ENCODE measurements at regions not wholly inside any gene's neighbourhood (a gene's known extent, or its start where the extent isn't known, plus 50 kb on each side); places are given as distances from the start of the nearest gene placed in this dataset.
"Not testable (repeated sequence)": the region's sequence is repeated elsewhere in the genome, so short reads cannot be mapped to it uniquely, and the experiment has no call there.

DNA sequence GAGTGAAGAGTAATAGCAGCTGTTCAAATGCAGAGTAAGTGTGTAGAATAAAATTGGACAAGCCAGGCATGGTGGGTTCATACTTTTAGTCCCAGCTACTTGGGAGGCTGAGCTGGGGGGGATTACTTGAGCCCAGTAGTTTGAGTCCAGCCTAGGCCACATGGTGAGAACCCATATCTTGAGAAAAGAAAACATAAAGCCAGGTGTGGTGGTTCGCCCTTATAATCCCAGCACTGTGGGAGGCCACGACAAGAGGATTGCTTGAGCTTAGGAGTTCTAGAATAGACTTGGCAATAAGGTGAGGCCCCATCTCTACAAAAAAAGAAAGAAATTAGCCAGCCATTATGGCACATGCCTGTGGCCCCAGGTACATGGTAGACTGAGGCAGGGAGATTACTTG is 1241.1 kb downstream of the UQCRFS1 start:
- DNase-seq (ENCODE audit: low spot score): no peak

DNA sequence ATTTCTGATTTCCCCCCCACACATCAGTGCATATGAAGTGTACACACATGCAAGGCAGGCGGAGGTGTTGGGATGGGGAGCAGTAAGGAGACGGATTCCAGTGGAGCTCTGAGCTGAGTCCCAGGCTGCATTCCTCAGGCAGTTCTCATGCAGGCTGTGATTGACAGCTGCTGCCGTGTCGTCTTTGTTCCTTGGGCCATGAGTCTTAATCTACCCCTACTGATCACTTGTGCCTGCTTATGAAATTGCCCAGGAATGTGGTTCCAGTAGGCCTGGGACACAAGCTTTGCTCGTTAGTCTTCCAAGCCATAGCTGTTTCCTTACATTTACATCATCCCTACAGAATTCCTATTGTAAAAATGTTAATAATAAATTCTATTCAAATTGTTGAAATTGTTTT is 1241.9 kb downstream of the UQCRFS1 start:
- DNase-seq (ENCODE audit: low spot score): no peak

DNA sequence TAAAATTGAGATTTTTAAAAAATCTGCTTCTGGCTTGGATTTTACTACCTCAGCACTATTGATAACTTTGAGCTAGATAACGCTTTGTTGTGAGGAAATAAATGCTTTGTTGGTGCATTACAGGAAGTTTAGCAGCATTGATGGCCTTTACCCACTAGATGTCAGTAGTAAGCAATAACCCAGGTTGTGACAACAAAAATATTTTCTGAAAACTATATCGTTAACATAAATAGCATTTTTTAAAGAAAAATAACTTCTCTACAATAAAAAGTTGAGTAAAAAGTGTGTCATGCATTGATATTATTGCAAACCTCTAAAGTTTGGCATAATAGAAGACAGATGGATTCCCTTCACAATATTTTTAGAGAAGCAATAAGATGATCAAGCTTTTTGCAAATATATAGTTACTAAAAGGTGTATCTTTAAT is 1246.5 kb downstream of the UQCRFS1 start:
- no peak for DNase-seq (ENCODE audit: low spot score)

DNA sequence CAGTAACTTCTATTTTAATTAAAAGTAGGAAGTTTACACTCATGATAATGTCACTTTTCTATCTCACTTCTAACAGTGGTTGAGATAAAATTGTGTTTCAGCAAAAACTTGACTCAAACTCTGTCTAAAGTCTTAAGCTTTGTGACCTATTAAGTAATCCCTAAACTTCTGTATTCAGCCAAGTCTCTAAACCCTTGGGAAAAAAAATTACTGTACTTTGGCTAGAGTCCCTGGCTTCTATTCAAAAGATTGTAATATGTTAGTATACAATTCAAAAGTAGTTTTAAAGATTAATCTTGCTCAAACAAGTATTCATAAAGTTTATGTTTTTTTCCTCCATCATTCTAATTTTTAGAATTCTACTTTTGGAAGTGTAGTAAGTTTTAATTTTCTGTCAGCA is 1248.8 kb downstream of the UQCRFS1 start:
- no peak for DNase-seq (ENCODE audit: low spot score)

DNA sequence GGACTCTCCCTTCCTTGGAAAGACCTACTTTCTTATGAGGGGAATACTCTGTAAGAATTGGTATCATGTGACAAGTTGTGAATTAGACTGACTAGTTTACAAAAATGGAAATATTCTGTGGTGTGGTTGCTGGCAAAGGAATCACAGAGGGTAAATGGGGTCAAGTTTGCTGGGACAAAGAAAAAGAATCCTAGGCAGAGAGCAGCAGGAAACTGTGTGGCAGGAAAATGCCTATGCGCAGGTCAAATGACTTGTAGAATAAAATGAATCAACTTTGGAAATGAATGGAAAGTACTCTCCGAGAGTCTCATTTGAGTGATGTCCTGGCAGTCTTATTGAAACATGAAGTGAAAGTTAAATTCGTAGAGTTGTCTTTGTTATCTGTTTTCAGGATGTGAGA is 1250.7 kb downstream of the UQCRFS1 start:
- no peak for DNase-seq (ENCODE audit: low spot score)

DNA sequence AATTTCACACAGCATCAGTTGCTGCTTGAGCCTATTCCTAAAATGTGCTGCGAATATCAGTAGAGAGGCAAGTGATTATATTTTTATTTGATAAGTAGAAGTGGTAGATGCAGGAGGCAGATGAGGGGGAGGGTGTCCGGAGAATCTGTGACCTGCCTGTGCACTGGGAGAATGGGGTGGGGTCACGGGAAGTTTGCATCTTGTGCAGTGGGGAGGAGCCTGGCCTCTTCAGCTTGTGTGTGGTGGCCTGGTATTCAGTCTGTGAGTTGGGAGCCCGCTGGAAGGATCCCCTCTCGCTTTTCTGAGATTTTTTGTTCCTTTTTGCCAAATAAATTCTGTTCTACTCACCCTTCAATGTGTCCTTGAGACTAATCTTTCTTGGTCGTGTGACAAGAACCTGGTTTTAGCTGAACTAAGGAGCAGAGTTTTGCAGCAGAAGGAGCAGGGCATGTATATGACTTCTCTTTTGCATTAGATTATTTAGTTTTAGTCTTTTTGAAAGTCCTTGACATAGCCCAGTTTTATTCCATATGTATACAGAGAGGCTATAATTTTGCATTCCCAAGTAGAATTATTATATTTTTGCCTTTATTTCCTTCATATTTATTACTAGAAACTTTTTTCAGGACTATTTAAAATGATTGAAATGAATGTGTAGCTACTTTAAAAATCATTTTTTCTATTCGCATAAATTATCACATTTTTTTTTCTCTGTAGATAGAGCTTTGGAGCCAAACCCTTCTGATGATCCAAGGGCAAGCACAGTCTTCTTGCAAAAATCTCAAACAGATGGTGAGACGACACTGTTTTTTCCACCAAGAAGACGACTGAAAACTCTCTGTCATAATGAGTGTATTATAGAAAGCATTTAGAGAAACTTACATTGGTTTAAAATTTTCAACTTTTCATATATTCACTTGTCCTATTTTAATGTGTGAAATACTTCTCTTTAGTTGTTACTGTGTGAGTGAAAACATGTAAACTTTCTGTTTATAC is 1257.2 kb downstream of the UQCRFS1 start:
- no peak for DNase-seq (ENCODE audit: low spot score)

DNA sequence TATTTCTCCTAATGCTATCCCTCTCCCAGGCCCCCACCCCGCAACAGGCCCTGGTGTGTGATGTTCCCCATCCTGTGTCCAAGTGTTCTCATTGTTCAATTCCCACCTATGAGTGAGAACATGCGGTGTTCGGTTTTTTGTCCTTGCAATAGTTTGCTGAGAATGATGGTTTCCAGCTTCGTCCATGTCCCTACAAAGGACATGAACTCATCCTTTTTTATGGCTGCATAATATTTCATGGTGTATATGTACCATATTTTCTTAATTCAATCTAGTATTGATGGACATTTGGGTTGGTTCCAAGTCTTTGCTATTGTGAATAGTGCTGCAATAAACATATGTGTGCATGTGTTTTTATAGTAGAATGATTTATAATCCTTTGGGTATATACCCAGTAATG is 1270.3 kb downstream of the UQCRFS1 start:
- DNase-seq (ENCODE audit: low spot score): not testable (repeated sequence)

DNA sequence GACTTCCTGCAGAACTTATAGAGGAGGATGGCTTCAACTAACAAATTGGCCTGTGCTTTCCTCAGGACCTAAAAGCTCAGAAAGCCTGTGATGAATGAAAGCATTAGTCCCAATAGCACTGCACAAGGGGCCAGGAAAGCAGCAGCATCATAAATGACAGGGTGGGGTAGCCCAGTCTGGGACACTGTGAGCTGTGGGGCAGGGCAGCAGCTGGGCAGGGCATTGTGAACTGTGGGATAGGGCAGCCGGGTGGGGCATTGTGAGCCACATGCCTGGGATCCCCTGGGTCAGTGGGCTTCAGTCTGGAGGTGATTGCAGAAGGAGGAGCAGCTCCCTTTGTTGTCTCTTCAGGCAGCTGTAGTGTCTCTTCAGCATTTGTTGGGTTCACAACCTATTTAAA is 1276.8 kb downstream of the UQCRFS1 start:
- DNase-seq (ENCODE audit: low spot score): no peak

DNA sequence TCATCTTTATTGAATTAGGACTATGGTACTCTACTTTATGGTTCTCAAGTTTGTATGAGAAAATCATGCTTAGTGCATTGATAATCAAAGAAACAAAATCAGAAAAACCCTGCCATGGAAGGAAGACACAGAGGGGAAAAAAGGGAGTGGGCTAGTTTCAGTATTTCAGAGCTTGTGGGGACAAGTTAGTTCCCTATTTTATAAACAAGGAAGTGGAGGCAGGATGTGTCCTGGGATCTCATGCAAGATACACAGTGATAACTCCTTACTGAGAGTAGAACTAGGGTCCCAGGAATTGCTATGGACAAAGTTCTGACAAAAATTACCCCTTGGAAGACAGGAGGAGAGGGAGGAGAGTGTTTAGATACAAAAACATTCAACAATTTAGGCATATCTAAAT is 1277.3 kb downstream of the UQCRFS1 start:
- DNase-seq (ENCODE audit: low spot score): no peak

DNA sequence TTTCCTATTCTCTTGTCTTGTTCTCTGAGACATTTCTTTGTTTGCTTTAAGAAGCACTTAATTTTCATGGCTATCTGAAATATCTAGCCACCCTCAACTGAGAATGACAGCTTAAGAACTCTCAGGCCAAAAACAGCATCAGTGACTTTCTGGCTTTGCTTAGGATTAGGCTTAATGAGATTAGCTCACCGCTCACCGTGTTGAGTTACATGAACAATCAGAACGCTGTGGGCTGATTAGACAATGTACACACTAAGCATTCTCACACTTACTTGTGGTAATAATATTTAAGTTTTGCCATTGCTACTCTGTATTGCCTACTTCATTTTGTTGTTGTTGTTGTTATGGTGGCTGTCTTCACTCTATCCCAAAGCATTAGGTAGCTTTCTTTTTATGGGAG is 1283.6 kb downstream of the UQCRFS1 start:
- no peak for DNase-seq (ENCODE audit: low spot score)

DNA sequence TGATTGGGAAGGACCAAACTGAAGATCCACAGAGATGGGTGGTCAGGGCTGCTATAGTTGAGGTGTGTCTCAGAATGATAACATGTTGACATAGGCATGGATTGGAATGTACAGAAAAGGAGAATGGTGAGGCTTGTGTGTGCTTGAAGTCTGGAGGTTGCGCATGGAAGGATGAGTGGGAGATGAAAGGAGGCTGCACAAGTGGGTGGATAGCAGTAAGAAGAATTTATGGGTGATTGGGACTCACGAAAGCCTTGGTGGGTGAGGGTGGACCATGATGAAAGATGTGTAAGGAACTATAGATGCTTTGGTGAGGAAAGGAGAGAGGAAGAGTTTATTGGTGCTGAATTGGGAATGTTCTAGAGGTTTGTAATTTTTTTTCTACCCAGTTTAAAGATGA is 1287.7 kb downstream of the UQCRFS1 start:
- no peak for DNase-seq (ENCODE audit: low spot score)

DNA sequence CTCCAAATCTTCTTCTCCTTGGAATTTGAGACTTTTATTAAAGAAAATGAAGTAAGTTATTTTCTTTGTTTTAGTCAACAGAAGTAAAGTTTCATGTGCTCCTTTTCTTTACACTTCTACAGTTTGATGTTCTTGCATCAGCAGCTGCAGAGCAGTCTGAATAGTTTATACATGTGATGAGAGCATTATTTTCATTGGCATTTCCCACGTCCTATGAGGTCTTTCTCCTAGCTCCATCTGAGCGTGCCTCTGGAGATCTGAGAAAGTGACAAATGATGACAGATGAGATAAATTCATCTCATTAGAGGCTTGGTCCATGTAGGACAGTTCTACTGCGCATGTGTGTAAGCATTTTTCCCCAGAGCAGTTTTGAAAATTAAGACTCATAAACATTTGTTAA is 1290.0 kb downstream of the UQCRFS1 start:
- no peak for DNase-seq (ENCODE audit: low spot score)

DNA sequence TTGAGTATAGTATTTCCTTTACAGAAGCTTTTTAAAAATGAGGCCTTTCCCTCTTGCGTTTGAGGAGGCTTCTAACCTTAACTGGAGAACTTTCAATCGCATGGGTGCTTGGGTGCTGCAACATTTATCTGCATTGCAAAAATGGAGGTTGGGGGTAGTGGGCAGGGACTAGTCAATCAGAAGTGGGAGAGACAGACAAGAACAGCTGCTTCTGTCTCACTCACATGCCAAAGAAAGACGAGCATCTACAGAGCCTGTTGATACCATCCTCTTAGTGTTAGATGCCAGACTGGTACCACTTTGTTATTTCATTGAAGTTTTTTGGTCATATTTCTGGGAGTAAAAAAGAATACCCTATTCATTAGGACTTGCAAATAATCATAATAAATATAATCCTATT is 1292.2 kb downstream of the UQCRFS1 start:
- no peak for DNase-seq (ENCODE audit: low spot score)

DNA sequence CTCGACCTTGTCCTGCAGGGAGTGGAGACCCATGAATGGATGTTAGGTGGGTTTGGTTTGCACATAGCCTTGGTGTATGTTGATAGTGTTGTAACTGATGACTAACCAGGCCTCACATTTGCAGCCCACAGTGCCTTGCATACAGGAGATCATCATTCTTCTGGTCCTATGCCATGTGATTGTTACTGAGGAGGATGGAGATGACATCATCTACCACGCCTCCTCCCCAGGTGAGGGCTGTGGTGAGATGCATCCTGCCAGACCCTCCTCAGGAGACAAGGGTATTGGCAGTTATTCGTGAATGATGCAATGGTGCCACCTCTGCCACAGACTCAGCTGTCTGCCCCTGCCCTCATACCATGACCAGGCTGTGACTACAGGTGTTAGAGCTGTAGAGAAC is 1294.1 kb downstream of the UQCRFS1 start:
- DNase-seq (ENCODE audit: low spot score): no peak

DNA sequence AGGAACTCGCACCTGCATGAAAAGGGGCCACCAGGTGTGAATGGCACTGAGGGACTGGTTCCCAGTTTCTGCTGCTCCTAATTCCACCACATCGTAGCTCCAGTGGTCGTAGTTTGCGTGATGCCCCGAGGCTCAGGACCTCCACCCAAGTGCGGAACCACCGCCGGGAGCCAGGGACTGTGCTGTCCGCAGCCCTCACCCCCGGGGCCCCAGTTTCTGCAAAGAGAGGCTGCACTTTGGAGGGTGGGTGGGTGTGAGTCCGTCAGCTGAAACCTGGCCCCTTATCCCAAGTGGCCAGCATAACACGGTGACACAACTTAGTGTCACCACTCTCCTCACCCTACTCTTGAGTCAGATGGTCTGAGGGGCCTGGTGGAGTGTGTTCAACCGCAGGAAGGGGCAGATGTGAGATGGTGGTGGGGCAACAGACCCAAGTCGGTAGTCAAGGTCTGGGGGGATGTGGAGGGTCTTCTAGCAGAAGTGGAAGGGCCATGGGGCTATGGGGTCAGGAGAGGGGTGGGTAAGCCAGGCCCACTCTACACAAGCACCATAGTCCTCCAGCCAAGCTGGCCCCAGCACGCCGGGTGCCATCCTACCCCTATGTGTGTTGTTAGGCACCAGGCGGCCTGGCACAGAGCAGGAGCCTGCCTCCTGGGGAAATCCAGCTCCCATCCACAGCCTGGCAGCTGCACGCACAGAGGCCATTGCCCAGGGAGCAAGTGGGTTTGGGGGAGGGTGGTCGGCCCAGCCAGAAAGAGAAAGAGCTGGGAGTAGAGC is 1301.6 kb downstream of the UQCRFS1 start:
- DNase-seq (ENCODE audit: low spot score): no peak

DNA sequence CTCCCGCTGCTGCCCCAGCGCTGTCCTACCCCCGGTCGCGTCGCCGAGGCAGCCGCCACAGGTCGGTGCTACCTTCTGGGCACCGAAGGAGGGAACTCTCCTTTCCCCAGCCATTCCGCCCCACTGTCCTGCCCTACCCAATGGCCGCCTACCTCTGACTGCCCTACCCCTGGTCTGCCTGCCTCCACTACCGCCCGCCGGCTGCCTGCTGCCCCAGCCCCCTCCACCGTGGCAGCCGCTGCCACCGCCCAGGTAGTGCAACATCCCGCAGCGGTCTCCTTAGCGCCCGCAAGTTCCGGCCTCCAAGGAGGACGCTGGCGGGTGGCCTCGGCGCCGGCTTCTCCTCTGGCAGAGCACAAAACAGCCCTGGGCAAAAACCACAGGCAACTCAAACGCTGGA is 1303.1 kb downstream of the UQCRFS1 start:
- no peak for DNase-seq (ENCODE audit: low spot score)

DNA sequence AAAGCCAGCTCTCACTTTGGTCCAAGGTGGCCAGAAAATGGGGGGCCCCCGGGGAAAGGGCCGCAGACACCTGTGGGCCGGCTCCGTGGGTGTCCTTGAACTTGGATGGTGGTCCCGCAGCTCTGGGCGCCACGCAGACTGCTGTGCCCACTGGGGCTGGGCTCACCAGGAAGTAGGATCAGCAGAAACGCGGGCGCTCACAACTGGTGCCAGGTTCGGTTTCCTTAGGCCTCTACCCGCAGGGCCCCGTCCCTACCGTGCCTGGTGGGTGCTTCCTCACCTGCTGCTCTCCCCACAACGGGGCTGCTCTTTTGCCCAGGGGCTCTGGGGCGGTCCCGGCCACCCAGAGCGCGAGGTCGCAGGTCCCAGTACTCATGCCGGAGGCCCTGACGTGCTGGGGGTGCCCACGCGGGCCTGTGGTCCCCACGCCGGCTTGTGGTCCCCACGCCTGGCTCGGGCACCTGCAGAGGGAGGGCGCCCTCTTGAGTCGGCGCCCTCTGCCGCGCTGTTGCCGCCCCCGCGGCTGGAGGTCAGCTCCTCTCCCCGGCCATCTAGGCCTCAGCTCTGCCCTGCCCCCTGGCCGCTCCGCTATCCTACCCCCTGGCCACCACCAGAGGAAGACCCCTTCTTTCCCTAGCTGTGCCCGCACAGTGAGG is 1303.6 kb downstream of the UQCRFS1 start:
- no peak for DNase-seq (ENCODE audit: low spot score)

DNA sequence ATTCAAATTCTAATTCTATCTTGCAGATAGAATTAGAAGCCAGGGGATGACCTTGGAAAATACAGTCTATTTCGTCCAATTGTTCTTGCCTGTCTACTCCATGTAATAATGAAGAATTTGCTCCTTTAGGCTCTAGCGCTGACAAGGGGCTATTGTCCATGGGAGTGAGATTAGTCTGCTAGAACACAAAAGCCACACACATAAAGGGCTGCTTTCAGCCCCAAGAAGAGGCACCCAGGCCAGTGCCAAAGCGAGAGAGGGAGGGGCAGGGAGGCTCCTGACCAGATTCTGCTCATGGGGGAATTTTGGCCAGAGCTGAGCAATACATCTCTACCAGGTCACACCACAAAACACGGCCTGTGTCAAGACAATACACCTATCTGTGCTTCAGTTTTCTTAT is 1306.9 kb downstream of the UQCRFS1 start:
- no peak for DNase-seq (ENCODE audit: low spot score)

DNA sequence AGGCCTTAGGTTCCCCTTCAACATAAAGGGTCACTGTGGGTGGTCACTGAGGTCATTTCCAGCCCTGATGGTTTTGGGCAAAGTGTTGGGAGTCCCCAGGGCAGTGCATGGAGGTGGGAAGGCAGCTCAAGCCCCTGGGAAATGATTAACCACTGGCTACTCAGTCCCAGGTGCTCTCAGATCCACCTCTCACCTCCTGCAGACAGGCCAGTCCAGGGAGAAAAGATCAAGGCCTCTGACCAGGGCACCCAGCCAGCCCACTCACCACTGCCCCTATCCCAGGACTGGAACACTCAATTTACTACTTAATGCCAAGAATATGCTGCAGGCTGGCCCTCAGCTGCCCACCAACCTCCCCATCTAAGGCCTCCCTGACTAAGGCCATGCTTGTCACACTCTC is 1307.9 kb downstream of the UQCRFS1 start:
- no peak for DNase-seq (ENCODE audit: low spot score)

DNA sequence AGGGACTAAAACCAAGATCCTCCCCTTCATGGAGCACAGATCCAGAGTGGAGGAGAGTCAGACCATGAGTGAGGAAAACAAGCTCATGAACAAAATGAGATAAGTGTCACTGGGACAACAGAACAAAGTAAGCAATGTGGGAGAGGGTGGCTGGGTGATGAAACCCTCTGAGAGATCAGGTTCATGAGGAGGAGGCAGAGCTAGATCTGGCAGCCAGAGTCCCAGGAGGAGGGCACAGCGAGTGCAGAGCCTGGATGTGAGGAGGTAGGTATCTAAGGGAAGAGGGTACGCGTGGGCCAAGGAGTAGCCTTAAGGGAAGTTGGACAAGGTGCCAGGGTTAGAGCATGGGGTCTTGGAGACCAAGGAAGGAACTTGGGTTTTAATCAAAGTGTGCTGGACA is 1311.9 kb downstream of the UQCRFS1 start:
- no peak for DNase-seq (ENCODE audit: low spot score)

DNA sequence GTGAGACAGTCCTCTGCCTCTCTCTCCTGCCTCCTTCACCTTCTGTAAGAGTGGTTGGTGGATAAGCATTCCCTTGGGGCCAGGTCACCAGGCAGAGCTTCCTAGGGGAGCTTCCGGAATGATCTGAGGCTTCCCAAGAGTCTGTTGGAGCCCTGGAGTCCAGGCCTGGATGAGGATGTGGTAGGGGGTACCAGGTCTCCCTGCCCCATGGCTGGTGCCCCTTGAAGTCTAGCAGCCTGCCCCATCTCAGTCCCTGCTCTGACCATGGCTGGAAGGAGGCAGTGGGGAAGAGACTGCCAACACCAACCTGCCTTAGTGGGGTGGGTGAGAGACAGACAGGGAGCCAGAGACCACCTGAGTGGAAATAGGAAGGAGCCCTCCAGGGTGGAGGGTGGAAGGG is 1316.9 kb downstream of the UQCRFS1 start:
- no peak for DNase-seq (ENCODE audit: low spot score)

DNA sequence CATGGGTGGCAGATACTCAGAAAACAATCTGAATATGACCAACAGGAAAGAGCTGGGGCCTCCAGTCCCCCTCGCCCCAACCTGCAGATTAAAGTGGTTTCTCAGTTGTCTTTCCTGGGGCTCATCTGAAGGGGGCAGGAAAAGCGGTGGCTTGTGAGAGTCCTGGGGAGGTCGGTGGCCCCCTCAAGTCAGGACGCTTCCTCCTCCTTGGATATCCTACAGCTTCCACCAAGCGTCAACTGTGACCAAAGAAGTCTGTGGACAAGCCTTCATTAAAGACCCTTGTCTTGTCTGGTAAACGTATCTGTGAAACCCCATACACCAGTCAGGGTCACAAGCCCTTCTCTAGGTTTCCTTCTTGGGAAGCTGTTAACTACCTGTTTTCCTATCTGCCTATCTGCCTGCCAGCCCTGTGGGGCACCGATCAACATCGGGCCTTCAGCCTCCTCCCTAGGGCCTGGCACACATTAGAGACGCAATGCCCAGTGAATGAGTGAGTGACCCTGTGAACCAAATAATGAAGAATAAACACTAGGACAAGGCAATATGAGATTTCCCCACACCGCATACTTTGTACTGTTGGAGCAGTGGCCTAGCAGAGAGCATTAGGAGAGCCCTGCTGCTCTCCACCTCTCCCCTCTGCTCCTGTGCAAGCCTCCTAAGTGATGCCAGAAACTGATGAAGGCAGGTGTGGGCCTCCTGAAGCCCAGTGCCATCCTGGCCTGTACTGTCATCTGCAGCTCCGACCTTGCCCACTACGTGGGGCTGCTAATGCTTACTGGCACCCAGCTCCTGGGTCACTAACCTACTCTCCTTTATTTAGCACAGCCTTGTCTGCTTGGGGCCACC is 1317.8 kb downstream of the UQCRFS1 start:
- no peak for DNase-seq (ENCODE audit: low spot score)

Measured in left forelimb (tissue), 1 donor.